ENCODE measurements at regions not wholly inside any gene's neighbourhood (a gene's known extent, or its start where the extent isn't known, plus 50 kb on each side); places are given as distances from the start of the nearest gene placed in this dataset.

DNA sequence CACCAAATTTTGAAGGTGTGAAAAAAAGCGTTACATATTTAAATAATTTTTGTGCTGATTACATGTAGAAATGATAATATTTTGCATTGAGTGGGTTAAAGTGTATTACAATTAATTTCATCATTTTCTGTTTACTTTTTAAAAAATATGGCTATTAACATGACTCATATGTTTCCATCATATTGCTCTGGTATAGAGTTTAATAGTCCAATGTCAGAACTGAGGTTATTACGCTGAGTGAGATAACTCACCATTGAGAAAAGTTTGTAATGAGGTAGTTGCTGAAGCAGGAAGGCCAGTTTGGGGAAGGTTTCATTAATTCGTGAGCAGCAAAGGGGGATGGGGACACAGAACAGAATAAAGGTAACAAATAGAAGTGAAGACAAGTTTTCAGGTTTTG lies 865.7 kb upstream of the MGAT4C start:
- Histone ChIP-seq H3K27ac (no peak overlapping the region), H3K4me3 (no peak overlapping the region)
- DNase-seq (ENCODE audit: low spot score) = no peak
- TF ChIP-seq, protein P1, sequence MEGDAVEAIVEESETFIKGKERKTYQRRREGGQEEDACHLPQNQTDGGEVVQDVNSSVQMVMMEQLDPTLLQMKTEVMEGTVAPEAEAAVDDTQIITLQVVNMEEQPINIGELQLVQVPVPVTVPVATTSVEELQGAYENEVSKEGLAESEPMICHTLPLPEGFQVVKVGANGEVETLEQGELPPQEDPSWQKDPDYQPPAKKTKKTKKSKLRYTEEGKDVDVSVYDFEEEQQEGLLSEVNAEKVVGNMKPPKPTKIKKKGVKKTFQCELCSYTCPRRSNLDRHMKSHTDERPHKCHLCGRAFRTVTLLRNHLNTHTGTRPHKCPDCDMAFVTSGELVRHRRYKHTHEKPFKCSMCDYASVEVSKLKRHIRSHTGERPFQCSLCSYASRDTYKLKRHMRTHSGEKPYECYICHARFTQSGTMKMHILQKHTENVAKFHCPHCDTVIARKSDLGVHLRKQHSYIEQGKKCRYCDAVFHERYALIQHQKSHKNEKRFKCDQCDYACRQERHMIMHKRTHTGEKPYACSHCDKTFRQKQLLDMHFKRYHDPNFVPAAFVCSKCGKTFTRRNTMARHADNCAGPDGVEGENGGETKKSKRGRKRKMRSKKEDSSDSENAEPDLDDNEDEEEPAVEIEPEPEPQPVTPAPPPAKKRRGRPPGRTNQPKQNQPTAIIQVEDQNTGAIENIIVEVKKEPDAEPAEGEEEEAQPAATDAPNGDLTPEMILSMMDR (IDR thresholded peaks at IDR 0.05) = no peak

DNA sequence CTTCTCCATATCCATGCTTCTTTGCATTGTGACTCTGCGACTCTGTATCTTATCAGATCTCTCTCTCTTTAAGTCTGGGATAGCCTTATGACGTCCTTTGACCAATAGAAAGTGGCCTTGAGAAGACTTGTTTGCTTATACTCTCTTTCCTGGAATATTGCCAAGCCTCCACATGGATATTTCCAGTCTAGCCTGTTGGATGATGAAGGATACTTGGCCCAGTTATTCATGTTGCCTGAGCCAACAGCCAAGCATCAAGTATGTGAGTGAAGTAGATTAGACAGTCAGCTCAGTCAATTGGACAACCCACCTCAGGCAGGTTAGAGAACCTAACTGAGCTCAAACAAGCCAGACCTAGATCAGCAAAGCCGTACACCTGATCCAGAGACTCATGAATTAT lies 864.2 kb upstream of the MGAT4C start:
- Histone ChIP-seq H3K4me3 (no peak overlapping the region), H3K27ac (no peak overlapping the region)
- DNase-seq (ENCODE audit: low spot score) = no peak
- TF ChIP-seq, protein P1 (IDR thresholded peaks at IDR 0.05) = no peak

DNA sequence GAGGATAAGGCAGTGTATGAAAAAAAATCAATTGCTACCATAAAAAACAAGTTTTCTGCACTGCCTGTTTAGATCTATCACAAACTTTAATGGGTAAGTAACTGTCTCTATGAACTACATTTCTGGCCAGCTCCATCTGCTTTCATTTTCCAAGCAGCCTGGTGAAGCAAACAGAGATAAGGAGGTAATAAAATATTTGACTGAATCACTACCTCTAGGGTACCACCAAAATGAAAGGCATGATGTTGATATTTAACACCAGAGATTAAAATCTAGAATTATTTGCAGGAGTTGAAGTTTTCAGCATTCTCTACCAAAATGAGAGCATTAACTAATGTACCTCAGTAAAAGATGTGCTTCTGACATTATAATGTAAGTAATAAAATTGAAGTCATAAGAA lies 863.5 kb upstream of the MGAT4C start:
- TF ChIP-seq, protein P1 (IDR thresholded peaks at IDR 0.05) = no peak
- DNase-seq (ENCODE audit: low spot score) = no peak
- Histone ChIP-seq H3K4me3 (no peak overlapping the region), H3K27ac (no peak overlapping the region)

DNA sequence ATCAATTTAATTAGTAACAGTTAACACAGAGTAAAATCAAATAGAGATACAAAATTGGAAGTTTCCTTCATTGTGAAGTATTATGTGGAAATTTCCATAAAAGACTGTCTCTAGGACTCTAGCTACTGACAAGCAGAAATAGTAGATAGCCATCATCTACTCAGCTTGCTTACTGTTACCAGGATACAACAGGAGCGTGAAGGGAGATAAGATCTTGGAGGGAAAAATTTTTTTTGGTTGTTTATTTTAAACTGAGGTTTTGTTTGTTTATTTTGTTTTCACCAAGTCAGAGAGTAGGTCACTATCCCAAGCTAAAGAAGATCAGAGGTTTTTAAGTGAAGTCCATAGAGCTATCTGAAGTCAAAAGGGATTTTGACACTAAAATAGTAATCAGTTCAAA lies 861.3 kb upstream of the MGAT4C start:
- DNase-seq (ENCODE audit: low spot score) = no peak
- H3K27ac ChIP-seq = no peak overlapping the region
- TF ChIP-seq, protein P1 (IDR thresholded peaks at IDR 0.05) = no peak
- no peak overlapping the region for H3K4me3 ChIP-seq

DNA sequence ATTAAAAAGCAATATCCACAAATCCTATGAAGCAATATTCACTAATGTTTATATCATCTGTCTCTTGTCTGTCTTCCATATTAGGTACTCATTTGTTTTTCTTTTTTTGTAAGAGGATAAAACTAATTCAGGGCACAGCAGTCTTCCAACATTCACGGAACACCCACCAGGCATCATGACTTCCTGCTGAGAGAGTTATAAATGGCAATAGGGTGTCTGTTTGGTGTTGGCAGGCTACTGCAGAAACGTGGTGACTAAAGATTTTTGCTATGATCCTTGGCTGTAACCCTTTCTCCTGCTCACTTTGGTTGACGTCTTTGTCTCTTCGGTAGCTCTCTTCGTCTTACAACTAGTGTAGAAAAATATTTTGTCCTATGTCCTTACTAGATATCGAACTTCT lies 860.6 kb upstream of the MGAT4C start:
- H3K27ac ChIP-seq = no peak overlapping the region
- DNase-seq (ENCODE audit: low spot score) = no peak
- H3K4me3 ChIP-seq = no peak overlapping the region
- TF ChIP-seq, protein P1 (IDR thresholded peaks at IDR 0.05) = no peak

DNA sequence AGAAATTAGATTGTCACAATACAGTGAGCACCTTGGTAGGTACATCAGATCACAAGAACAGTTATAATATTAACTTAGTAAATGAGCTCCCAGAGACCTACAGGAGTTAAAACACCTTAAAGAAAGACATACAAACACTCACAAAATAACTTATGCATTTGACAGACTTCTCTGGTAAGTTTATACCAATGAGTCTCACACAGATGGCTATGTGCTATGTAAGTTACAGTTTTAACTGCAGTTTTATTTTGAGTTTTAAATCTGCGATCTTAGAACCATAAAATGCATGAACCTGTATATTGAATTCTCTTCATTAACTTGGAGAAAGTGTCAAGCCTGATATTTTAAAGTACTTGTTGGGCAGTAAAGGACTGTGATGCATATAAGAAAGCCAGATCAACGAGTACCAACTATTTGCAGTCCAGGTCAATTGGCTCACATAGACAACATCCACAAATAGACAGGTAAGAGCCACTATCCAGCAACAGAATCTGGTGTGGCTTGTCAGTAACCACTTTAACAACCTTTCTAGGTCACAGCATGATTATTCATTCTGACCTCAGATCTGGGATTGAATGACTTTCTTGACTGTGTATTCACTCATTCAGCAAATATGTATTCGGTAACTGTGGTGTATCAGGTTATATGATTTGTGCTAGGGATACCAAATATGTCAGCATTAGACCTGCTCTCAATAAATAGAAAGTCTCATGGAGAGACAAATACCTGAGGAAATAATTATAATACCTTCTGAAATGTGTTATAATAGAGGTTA lies 856.6 kb upstream of the MGAT4C start:
- DNase-seq (ENCODE audit: low spot score) = no peak
- Histone ChIP-seq H3K4me3 (no peak overlapping the region), H3K27ac (no peak overlapping the region)
- TF ChIP-seq, protein P1 (IDR thresholded peaks at IDR 0.05) = no peak

DNA sequence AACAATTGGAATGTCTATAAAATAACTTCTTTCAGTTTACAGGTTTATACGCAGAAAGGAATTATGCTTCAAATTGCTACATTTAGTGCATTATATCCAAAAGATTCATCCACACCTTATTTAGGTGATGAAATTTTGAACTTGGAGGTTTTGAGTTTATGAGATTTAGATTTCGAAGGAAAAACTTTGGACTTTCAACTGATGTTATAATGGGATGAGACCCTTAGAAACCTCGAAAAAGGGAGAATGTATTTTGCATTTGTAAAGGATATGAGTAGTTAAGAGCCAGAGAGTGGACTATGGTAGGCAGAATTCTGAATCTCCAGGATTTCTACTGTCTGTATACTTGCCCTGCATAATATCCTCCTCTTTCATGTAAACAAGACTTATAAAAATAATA lies 851.6 kb upstream of the MGAT4C start:
- H3K4me3 ChIP-seq = no peak overlapping the region
- DNase-seq (ENCODE audit: low spot score) = no peak
- no peak overlapping the region for H3K27ac ChIP-seq
- TF ChIP-seq, protein P1 (IDR thresholded peaks at IDR 0.05) = no peak

All from coronary artery (tissue), 2 donors.